Tongue (tissue), 1 donor: ENCODE measurements at regions not wholly inside any gene's neighbourhood (a gene's known extent, or its start where the extent isn't known, plus 50 kb on each side); places are given as distances from the start of the nearest gene placed in this dataset.
"Not testable (repeated sequence)": the region's sequence is repeated elsewhere in the genome, so short reads cannot be mapped to it uniquely, and the experiment has no call there.

Experiments
- DNase-seq: peaks from one replicate; pipeline ENCODE4 v3.0.0-alpha.2; 2015

DNA sequence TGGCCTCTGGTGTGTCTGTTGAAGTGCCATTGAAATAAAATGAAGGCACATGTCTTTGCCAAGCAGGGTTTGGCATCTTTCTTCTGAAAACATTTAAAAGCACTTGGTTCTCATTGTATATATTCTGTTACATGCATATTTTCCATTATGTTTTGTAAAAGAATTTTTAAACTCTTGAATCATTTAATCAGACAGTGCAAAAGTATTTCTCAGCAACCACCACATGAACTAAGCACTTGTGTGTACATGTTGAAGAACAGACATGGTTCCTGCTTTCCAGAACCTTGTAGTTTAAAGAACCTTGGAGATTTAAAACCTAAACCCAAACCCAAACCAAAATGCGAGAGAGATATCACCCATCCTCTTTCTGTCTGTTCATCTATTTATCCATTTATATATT, 220.3 kb upstream of the GIMD1 start:
- DNase-seq = no peak

DNA sequence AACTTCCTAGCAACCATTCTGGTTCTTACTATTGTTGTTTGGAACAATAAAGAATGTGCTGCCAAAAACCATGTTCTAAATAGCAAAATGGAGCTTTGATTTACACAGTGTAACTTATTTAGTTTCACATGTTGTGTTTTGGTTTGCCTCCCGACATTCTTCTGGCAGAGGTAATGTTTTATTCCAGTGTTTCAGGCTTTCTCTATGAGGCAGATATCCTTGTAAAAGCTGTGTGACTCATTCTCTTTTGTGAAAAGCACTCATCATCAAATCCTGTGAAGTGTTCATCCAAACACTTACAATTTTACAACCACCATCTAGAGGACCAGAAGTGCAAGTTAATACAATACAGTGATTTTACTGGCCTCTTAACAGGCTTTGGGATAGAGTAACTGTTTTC, 219.0 kb upstream of the GIMD1 start:
- peak; percentile 76 for DNase-seq

DNA sequence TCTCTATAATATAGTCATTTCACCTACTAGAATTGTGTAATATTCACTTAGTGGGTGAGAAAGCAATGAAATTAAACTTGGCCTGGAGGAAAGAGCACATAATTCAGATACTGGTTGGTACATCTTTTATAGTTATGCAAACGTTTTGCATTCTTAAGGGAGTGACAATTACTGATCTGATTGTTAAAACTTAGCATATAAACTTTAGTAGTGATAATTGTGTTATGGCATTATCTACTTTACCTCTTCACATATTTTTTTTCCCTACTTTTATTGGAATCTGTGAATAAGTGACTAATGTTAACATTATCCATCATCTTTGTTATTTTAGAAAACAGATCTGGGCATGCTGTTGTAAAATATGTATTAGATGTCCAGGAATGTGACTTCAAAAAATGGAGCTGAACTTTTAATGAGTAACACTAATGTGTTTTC, 217.4 kb upstream of the GIMD1 start:
- DNase-seq = no peak

DNA sequence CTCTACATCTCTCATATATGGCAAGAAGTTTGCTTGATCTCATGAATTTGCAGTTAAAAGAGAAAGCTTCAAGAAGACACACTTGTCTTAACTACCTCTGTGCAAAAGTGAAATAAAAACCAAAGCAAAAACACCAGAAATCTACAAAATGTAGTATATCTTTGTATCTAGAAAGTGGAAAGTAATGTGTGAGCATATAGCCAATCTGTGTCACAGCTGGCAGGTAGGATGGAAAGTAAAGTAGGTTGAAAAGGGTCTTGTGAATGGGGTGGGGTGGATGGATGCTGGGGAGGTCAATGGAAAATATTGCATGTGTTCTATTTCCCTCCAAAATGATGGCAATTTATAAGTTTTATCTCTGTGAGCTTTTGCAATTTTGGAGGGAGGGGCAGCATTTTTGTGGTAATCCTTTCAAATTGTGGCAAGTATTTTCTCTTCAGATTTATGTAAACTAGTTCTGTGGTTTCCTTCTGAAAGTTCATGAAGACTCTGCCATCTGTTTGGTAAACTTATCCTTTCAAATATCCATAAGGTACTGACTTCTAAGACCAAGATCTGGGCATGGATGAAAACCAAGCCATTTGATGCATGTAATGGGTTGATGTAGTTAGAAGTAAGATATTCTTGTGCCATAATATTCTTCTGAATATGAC, 215.9 kb upstream of the GIMD1 start:
- DNase-seq = no peak

DNA sequence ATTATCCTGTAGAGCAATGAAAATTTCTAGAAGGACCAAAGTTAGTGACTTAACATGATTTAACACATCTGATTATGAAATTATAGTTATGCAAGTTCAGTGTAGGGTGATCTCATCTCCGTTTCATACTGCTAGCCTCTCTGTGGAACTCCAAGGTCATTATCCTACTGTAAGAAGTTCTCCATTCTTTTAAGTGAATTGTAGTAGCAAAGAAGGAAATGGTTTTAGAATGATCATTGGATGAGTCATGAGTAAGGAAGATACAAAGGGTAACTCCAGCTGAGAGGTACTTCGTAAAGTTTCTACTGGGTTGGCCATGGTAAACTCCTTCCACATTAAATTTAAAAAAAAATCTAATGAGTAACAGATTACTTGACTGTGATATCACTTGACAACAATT, 215.0 kb upstream of the GIMD1 start:
- no peak for DNase-seq

DNA sequence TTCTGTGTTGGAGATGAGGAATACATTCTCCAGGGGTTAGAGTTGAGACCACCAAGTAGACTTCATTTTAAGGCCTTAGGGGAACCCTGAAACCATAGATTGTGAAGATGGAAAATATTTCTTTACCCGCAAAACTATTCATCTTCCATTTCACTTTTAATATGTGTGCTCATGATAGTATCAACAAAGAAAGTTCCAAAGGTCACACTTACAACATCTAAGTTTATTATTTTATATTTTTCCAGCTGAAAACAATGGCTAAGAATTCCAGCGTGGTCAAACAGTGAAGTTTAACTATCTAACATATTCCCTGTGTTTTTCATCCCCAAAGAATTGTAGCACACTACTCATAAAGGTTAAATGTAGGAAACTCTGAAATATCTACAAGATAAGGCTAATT, 214.5 kb upstream of the GIMD1 start:
- DNase-seq = no peak

DNA sequence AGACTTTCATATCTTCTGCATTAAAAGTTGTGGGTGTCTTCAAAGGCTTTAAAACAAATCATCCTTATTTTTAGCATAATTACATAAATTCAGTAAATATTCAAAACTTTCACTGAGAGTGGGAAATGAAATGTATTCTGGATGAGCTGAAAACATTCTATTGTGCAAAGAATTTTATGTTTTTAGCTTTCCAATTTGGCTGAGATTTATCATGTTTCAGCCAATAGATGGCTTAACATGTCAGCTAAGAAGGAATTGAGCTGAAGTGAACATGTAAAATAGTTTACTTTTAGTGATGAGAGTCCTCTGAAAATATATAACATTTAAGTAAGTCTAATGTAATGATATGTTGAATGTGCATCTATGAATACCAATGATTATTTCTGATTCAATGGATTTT, 213.5 kb upstream of the GIMD1 start:
- peak; percentile 42 for DNase-seq

DNA sequence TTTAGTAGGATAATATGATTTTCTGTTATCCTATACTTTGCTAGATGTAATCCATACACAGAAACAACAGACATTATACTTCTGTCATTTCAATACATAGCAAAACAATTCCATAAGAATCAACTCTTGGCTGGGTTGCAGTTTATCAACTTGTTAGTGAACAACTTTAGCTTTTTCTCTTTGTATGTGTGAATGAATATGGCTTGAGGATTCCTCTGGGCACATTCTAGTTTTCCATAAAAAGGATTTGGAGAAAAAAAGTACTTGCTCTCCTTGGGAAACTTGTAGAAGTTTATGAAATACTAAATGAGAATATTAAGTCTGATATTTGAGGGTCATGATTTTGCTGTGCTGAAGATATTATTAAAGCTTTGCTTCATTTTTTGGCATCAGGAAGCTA, 210.7 kb upstream of the GIMD1 start:
- DNase-seq = no peak

DNA sequence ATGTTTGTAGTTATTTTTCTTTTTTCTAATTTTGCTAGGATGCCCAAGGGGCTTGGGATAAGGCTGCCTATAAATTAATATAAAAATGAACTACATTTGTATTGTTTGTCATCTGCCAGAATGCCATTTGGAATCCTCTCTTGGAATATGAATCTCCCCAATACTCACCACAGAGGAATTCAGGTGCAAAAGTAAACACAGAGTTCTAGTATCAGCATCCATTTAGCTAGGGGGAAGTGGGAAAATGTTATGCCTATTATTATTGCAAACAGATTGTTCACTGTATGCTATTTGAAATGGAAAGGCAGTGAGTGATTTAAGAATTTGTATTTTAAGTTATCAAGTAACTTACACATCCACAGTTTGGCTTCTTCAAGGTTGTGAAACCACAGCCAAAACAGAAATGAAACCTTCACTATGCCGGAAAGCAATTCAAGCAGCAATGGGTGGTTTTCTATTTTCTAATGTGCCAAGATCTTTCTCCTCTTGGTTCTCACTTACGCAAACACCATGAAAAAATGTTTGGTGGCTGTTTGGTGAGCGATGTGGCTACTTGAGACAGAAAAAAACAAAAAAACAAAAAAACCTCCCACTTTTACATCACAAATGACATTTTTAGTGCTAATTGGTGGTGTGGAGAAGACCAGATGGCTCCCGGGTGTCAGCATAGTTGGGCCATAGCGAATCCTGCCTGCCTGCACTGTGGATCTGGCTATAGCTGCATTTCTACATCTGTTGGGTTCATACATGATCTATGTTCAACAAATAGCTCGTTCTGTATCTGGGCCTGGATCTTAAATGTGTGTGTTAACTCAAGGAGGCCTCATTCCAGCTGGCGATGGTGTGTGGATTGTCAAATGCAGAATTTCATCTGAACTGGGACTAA, 200.8 kb upstream of the GIMD1 start:
- DNase-seq = peak; percentile 66

DNA sequence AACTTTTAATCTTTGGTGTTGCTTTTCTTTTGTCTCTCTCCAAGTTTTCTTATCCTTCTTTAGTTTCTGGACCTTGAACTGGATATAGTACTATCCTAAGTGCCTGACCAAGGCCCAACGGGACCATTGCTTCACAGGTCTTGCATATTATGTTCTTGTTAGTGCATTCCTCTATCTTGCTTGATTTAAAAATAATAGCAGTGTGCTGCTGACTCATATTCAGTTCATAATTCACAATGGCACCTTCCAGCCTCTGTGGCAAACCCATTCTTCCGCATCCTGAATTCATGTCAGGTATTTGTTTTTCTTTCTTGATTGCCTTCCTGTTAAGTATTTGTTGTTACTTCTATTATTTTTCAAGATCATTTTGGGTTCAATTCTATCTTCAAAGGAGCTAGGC, 197.1 kb upstream of the GIMD1 start:
- DNase-seq = no peak

DNA sequence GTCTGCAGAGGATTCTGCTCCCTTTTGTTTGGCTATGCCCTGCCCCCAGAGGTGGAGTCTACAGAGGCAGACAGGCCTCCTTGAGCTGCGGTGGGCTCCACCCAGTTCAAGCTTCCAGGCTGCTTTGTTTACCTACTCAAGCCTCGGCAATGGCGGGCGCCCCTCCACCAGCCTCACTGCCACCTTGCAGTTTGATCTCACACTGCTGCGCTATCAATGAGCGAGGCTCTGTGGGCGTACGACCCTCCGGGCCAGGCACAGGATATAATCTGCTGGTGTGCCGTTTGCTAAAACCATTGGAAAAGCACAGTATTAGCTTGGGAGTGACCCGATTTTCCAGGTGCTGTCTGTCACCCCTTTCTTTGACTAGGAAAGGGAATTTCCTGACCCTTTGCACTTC, 195.1 kb upstream of the GIMD1 start:
- DNase-seq = not testable (repeated sequence)

DNA sequence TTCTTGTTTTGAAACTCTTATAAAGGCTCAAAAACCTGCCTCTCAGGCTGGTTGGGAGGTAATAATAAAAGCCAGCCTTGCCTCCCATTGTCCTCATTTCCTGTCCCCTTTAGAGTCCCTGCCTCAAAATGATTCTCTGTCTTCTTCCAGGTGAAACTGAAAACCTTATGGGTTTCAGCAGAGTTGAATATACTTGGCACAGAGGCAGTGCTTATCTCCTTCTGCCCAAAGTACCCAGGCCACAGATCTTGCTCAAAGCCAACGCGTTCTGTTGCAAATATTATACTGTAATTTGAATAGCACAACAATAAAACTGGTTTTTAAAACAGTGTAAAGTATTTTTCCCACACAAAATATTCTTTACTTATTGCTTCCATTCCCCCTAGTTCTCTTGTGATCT, 183.1 kb upstream of the GIMD1 start:
- no peak for DNase-seq

DNA sequence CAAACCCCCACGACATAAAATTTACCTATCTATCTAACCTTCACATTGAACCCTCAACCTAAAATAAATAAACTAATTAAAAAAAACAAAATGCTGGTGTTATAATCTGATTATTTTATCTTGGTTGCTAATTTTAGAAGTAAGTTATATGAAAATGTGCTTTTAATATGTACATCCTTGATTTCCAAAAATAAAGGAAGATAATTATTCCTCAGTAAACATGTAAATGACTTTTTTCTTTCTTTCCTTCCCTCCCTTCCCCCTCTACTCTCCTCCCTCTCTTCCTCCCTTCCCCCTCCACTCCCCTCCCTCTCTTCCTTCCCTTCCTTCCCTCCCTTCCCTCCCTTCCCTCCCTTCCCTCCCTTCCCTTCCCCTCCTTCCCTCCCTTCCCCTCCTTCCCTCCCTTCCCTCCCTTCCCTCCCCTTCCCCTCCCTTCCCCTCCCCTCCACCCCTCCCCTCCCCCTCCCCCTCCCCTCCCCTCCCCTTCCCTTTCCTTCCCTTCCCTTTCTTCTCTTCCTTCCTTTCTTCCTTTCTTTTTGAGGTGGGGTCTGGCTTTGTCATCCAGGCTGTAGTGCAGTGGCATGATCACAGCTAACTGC, 180.0 kb upstream of the GIMD1 start:
- no peak for DNase-seq

DNA sequence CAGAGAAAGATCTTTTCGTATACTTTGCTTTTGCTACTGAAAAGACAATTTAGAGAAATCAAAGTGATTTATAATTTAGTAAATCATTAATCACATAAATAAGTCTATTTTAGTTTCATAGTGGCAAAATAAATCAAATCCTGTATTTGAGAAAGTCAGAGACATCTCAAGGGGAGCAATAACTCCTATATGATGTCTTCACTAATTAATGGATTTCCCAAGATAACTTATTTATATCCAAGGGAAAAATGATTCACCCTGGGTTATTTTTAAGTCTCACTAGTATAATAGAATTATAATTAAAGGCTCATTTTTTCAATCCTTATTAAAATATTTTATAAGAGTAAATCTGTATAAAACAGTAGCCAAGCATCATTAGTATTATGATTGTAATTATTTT, 177.8 kb upstream of the GIMD1 start:
- DNase-seq = no peak

DNA sequence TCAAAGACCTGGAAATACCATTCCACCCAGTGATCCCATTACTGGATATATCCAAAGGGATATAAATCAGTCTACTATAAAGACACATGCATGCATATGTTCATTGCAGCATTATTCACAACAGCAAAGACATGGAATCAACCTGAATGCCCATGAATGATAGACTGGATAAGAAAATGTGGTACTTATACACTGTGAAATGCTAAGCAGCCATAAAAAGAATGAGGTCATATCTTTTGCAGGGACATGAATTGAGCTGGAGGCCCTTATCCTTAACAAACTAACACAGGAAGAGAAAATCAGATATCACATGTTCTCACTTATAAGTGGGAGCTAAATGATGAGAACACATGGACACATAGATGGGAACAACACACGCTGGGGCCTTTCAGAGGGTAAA, 174.0 kb upstream of the GIMD1 start:
- not testable (repeated sequence) for DNase-seq

DNA sequence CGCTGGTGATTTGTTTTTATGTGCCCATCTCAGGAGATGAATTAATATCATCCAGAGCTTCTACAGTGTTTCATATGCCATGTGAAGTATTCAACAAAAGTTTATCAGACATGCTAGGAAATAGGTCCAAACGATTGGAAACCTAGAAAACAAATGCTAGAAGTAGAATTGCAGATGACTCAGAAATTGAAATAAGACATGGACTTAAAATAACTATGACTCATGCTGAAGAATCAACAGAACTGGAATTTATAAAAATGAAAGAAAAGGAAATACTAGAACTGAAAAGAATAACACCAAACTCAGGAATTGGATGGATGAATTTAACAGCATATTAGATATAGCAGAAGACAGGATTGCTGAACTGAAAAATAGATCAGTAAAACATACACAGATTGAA, 172.7 kb upstream of the GIMD1 start:
- DNase-seq = no peak

DNA sequence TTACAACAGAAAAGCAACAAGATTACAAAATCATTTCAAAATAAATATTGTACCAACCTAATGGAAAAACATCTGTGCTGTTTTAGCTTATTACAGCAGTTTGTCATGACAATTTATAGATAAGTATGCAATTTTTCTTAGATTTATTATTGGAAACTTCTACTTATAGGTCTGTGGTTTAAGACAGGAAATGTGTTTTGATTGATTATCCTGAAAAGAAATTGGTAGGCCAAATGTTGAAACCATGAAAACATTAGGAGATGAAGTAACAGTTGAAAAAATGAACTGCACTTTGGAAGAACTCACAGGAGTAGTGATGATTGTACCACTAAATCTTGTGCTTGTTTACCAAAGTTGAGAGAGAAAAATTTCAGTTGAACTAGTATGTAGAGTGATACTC, 162.2 kb upstream of the GIMD1 start:
- no peak for DNase-seq

DNA sequence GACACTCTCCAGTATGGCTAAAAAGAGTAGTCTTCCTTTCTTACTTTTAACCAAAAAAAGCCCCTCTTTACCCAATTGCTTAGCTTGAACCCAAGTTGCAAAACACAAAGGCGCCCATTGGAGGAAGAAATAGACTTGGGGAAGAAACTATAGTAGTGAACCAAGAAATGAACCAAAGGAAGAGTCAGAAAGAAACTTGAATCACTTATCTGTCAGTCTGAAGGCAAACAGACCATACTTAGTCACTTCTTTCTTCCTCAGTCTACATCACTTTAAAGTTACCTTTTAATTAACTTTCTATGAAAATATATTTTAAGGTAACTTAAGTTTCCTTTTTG, 161.4 kb upstream of the GIMD1 start:
- no peak for DNase-seq

DNA sequence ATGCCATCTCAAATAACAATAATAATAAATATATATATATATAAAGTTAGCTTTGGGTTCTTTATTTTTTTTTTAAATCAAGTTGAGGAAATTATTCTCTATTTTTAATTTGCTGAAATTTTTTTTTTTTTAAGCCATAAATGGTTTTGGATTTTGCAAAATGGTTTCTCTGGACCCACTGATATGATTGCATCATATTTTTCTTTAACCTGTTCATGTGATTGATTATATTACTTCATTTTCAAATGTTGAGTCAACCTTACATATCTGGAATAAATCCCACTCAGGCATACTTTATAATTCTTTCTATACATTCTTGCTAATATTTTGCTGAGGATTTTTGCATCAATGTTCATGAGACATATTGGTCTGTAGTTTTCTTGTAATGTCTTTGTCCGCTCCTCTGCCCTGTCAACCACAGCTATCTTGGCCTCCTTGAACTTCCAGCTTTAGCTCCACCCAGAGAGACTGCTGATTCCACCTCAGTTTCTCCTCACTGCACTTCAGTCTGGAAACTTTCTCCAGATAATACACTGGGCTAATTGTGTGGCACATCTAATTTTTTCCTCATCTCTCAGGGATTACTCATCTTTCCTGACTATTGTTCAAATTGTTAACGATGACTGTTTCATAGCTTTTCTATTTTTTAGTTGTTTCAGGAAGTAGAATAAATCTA, 160.9 kb upstream of the GIMD1 start:
- DNase-seq = no peak

DNA sequence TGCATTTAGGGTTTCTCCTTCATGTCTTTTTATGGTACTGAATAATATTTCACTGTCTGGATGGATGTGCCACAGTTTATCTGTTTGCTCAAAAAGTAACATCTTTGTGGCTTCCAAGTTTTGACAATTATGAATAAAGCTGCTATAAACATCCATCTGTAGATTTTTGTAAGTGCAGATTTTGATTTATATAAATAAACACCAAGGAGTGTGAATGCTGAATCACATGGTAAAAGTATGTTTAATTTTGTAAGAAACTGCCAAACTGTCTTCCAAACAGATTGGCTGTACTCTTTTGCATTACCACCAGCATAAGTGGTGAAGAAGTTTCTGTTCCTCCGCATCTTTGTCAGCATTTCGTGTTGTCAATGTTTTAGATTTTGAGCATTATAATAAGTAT, 158.7 kb upstream of the GIMD1 start:
- DNase-seq = no peak

DNA sequence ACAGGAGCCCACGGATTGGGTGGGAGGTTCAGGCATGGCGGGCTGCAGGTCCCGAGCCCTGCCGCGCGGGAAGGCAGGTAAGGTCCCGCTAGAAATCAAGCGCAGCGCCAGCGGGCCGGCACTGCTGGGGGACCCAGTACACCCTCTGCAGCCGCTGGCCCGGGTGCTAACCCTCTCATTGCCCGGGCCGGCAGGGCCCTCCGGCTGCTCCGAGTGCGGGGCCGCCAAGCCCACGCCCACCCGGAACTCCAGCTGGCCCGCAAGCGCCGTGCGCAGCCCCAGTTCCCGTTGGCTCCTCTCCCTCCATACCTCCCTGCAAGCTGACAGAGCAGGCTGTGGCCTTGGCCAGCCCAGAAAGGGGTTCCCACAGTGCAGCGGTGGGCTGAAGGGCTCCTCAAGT, 156.8 kb upstream of the GIMD1 start:
- DNase-seq = not testable (repeated sequence)

DNA sequence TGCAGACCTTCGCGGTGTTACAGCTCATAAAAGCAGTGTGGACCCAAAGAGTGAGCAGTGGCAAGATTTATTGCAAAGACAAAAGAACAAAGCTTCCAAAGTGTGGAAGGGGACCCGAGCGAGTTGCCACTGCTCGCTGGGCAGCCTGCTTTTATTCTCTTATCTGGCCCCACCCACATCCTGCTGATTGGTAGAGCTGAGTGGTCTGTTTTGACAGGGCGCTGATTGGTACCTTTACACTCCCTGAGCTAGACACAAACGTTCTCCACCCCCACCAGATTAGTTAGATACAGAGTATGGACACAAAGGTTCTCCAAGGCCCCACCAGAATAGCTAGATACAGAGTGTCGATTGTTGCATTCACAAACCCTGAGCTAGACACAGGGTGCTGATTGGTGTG, 156.2 kb upstream of the GIMD1 start:
- not testable (repeated sequence) for DNase-seq

DNA sequence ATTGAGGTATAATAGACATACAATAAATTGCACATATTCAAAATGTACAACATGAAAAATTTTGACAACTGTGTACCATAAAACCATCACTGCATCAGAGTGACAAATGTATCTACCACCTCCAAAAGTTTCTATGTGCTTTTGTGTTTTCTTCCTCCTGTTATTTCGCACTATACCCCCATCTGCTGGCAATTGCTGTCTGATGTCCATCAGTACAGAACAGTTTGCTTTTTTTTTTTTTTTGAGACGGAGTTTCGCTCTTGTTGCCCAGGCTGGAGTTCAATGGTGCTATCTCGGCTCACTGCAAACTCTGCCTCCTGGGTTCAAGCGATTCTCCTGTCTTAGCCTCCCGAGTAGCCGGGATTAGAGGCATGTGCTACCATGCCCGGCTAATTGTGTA, 154.3 kb upstream of the GIMD1 start:
- no peak for DNase-seq
